OCI-LY3 (cell line): ENCODE measurements at regions not wholly inside any gene's neighbourhood (a gene's known extent, or its start where the extent isn't known, plus 50 kb on each side); places are given as distances from the start of the nearest gene placed in this dataset.
A peak's percentile ranks its signal among the peaks of the same experiment; 100 is the strongest.

Source experiments
- H2AFZ ChIP-seq: fragments of 200-600, 300-600 bp; shearing (Covaris generic); 2 replicates; pipeline ENCODE4 v1.6.0; 2014; ENCODE audit warnings: antibody characterized with exemption, low read depth, low read length
- H3K27ac ChIP-seq: fragments of 200-600, 300-600 bp; sonication (generic); 2 replicates; pipeline ENCODE4 v1.5.1; 2014; ENCODE audit warnings: mild to moderate bottlenecking, low read length, moderate library complexity, mixed read lengths
- H3K27me3 ChIP-seq: fragments of 200-600, 300-600 bp; sonication (generic); 2 replicates; pipeline ENCODE4 v1.6.1; 2014; ENCODE audit warnings: low read depth, low read length, mixed read lengths
- H3K36me3 ChIP-seq: fragments of 200-600, 300-600 bp; sonication (generic); replicated peaks from 2 replicates; pipeline ENCODE3; 2014; ENCODE audit warnings: low read depth, low read length, mixed read lengths
- H3K4me1 ChIP-seq: fragments of 300-600, 200-600 bp; sonication (generic); 2 replicates; pipeline ENCODE4 v1.6.1; 2014; ENCODE audit warnings: low read length, mixed read lengths
- H3K4me2 ChIP-seq: fragments of 200-600, 300-600 bp; sonication (generic); 2 replicates; pipeline ENCODE4 v1.6.1; 2014; ENCODE audit warnings: low read length, mixed read lengths
- H3K4me3 ChIP-seq: fragments of 300-600, 200-600 bp; sonication (generic); 2 replicates; pipeline ENCODE4 v1.5.1; 2014; ENCODE audit warnings: antibody characterized with exemption, mild to moderate bottlenecking, low read length, moderate library complexity
- H3K79me2 ChIP-seq: fragments of 300-600, 200-600 bp; shearing (Covaris generic); 2 replicates; pipeline ENCODE4 v1.6.1; 2014; ENCODE audit warnings: mild to moderate bottlenecking, low read length, mixed read lengths
- H3K9ac ChIP-seq: fragments of 300-600, 200-600 bp; shearing (Covaris generic); 2 replicates; pipeline ENCODE4 v1.6.0; 2014; ENCODE audit warnings: mild to moderate bottlenecking, low read length, moderate library complexity
- H3K9me3 ChIP-seq: fragments of 200-600, 300-600 bp; shearing (Covaris generic); 2 replicates; pipeline ENCODE4 v1.6.1; 2014; ENCODE audit warnings: low read length, mixed read lengths; ENCODE audit not compliant: insufficient read depth
- H4K20me1 ChIP-seq: fragments of 200-600, 300-600 bp; sonication (generic); 2 replicates; pipeline ENCODE4 v1.6.1; 2016; ENCODE audit warnings: low read length, mixed read lengths; ENCODE audit not compliant: insufficient read depth
- EZH2phosphoT487 ChIP-seq: fragments of 200-600 bp; shearing (Covaris generic); IDR thresholded peaks from 2 replicates; pipeline ENCODE4 v1.6.1; 2018; ENCODE audit warnings: antibody characterized with exemption, mixed run types, low read depth
- TF ChIP-seq, protein P1 (sequence below): fragments of 200-600, 300-600 bp; sonication (generic); IDR thresholded peaks from 2 replicates; pipeline ENCODE4 v1.5.1; 2014; ENCODE audit warnings: antibody characterized with exemption, low read length, low read depth

DNA sequence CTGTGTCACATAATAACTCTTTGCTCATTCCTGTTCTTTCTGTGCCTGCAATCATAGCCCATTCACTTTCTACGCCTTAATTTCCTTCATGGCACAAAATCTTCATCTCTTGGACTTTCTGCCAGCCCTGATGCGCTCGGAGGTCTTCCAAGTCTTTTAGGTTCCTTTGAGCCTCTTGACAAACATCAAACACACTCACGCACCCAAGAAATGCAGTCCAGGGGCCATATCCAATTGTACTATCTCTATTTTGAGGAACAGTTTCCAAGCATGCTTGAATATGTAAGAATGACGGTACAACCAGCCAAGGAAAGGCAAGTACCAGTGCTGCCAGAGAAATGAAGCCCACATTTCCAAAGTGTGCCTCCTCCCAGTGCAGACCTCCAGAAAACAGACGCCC, 234.1 kb downstream of the MEX3B start:
- Histone ChIP-seq H3K4me3 (no peak overlapping the region), H3K4me1 (no peaks in the 10 kb centered on the region), H3K9ac (no peak overlapping the region), H3K4me2 (no peak overlapping the region), H3K9me3 (no peaks in the 10 kb centered on the region), H4K20me1 (no peaks in the 10 kb centered on the region), H3K27me3 (peaks cover 4% of the 10 kb centered on the region; the same call in 1 of the 2 replicates), H3K27ac (no peak overlapping the region), H3K79me2 (no peaks in the 10 kb centered on the region), H3K36me3 (no peaks in the 10 kb centered on the region), H2AFZ (no peak overlapping the region)
- TF ChIP-seq, protein P1, sequence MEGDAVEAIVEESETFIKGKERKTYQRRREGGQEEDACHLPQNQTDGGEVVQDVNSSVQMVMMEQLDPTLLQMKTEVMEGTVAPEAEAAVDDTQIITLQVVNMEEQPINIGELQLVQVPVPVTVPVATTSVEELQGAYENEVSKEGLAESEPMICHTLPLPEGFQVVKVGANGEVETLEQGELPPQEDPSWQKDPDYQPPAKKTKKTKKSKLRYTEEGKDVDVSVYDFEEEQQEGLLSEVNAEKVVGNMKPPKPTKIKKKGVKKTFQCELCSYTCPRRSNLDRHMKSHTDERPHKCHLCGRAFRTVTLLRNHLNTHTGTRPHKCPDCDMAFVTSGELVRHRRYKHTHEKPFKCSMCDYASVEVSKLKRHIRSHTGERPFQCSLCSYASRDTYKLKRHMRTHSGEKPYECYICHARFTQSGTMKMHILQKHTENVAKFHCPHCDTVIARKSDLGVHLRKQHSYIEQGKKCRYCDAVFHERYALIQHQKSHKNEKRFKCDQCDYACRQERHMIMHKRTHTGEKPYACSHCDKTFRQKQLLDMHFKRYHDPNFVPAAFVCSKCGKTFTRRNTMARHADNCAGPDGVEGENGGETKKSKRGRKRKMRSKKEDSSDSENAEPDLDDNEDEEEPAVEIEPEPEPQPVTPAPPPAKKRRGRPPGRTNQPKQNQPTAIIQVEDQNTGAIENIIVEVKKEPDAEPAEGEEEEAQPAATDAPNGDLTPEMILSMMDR, result no peak
- TF ChIP-seq EZH2phosphoT487, result no peak

DNA sequence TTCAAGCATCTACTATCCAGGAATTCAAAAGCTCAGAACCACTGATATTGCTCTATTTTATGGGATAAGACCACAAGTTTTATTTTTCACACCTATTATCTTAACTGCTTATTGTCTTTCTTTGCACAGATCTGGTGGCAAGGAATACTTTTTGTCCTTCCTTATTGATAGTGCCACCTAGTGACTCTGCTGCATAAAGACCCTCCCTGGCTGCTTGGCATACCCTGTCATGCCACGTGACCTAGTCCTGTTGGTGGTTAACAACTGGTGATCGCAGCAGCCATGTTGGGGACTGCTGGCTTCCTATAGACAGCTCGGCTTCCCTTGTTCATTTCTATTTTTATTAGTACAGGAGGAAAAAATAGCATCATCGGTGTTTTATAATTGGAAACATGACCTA, 236.3 kb downstream of the MEX3B start:
- H3K9me3 ChIP-seq, result no peaks in the 10 kb centered on the region
- H3K27me3 ChIP-seq, result peaks cover 7% of the 10 kb centered on the region; the same call in 1 of the 2 replicates
- no peaks in the 10 kb centered on the region for H4K20me1 ChIP-seq
- no peaks in the 10 kb centered on the region for H3K36me3 ChIP-seq
- H3K4me3 ChIP-seq, result no peak overlapping the region
- H3K79me2 ChIP-seq, result no peaks in the 10 kb centered on the region
- H3K27ac ChIP-seq, result no peak overlapping the region
- H3K4me1 ChIP-seq, result no peaks in the 10 kb centered on the region
- TF ChIP-seq, protein P1, result peak; percentile 50
- no peak for TF ChIP-seq EZH2phosphoT487
- peak overlapping the region; percentile 47; the same call in 1 of the 2 replicates for H2AFZ ChIP-seq
- H3K9ac ChIP-seq, result no peak overlapping the region
- no peak overlapping the region for H3K4me2 ChIP-seq

DNA sequence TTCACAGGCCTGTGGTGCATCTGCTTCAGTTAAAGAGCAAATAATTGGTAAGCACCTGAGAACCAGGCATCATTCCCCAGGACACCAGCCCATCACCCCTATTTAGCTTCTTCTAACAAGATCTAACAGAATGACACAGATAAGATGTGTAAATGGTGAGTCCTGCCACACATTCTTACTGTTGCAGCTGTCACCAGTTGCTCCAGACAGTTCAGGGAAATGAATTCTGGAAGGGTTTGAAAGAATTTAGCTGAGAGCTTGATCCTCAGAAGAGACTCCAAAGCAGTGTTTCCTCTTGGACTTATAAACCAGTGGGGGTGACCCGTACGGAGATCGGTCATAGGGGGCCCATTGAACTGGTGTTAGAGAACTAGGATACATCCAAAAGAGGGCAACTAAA, 238.0 kb downstream of the MEX3B start:
- Histone ChIP-seq H3K4me2 (no peak overlapping the region), H3K4me1 (no peaks in the 10 kb centered on the region), H3K27me3 (peaks cover 7% of the 10 kb centered on the region; the same call in 1 of the 2 replicates), H3K27ac (no peak overlapping the region), H4K20me1 (no peaks in the 10 kb centered on the region), H2AFZ (no peak overlapping the region), H3K36me3 (no peaks in the 10 kb centered on the region), H3K4me3 (no peak overlapping the region), H3K9me3 (no peaks in the 10 kb centered on the region), H3K79me2 (no peaks in the 10 kb centered on the region), H3K9ac (no peak overlapping the region)
- TF ChIP-seq, protein P1, result no peak
- no peak for TF ChIP-seq EZH2phosphoT487

DNA sequence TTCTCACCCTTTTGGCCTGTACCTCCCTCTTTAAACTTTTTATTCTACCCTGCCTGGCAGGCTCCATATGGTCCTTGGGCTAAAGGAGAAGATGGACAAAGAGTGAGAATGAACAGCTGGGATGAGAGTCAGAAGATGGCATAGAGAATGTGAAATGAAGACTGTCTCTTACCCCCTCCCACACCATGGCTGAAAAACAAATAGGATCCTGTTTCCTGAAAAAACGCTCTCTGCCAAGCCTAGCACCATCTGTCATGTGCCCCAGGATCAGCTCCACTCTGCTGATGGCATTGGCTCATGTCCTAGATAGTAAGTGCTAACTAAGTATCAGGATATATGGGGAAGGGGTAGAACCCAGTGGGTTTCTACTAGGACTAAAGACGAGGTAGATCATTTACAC, 238.6 kb downstream of the MEX3B start:
- Histone ChIP-seq H2AFZ (no peak overlapping the region), H3K4me1 (no peaks in the 10 kb centered on the region), H3K79me2 (no peaks in the 10 kb centered on the region), H3K4me3 (no peak overlapping the region), H3K9ac (no peak overlapping the region), H3K9me3 (no peaks in the 10 kb centered on the region), H3K27ac (no peak overlapping the region), H3K4me2 (no peak overlapping the region), H3K27me3 (peaks cover 7% of the 10 kb centered on the region; the same call in 1 of the 2 replicates), H3K36me3 (no peaks in the 10 kb centered on the region), H4K20me1 (no peaks in the 10 kb centered on the region)
- TF ChIP-seq, protein P1, result no peak
